Activated B cell treated with CpG ODN at 0.5 μM for 24 hours (primary cell): ENCODE measurements at regions not wholly inside any gene's neighbourhood (a gene's known extent, or its start where the extent isn't known, plus 50 kb on each side); places are given as distances from the start of the nearest gene placed in this dataset.

Source experiments
- ATAC-seq: fragments of 200-7000 bp; cut with Tn5 transposase; one replicate; pipeline ENCODE4 v1.10.0; 2021; ENCODE audit warnings: low read depth, mild to moderate bottlenecking, moderate library complexity
- CTCF ChIA-PET: fragments of 350-600 bp; sonication (Branson Sonifier 250); formaldehyde crosslinking; loops from one replicate; lab custom pipeline; 2021; ENCODE audit warnings: antibody characterized with exemption; lab: Charles Lee
- POLR2A ChIA-PET: fragments of 350-600 bp; sonication (Branson Sonifier 250); formaldehyde crosslinking; loops from one replicate; lab custom pipeline; 2021; ENCODE audit warnings: antibody characterized with exemption; lab: Charles Lee
- DNase-seq: peaks from one replicate; pipeline ENCODE4 v3.0.0; 2022
- H3K27ac Mint-ChIP-seq: one replicate; pipeline ENCODE4 v1.8.0; 2020; ENCODE audit warnings: mixed read lengths
- H3K27me3 Mint-ChIP-seq: one replicate; pipeline ENCODE4 v1.8.0; 2021; ENCODE audit warnings: mixed read lengths
- H3K36me3 Mint-ChIP-seq: one replicate; pipeline ENCODE4 v1.8.0; 2021; ENCODE audit warnings: low read depth, mixed read lengths
- H3K4me1 Mint-ChIP-seq: one replicate; pipeline ENCODE4 v1.8.0; 2021; ENCODE audit warnings: mixed read lengths
- H3K4me3 Mint-ChIP-seq: one replicate; pipeline ENCODE4 v1.8.0; 2020; ENCODE audit warnings: mild to moderate bottlenecking, mixed read lengths
- H3K9me3 Mint-ChIP-seq: one replicate; pipeline ENCODE4 v1.8.0; 2020; ENCODE audit warnings: mixed read lengths
- intact Hi-C: fragments of 100-400 bp; cut with micrococcal nuclease; formaldehyde crosslinking; loops from one replicate; pipeline ENCODE4 v1.15.1; 2024
- TF ChIP-seq, protein P1 (sequence below): fragments of 200-600 bp; IDR thresholded peaks from one replicate; pipeline ENCODE4 v1.8.0; 2022; ENCODE audit warnings: antibody characterized with exemption, mild to moderate bottlenecking

DNA sequence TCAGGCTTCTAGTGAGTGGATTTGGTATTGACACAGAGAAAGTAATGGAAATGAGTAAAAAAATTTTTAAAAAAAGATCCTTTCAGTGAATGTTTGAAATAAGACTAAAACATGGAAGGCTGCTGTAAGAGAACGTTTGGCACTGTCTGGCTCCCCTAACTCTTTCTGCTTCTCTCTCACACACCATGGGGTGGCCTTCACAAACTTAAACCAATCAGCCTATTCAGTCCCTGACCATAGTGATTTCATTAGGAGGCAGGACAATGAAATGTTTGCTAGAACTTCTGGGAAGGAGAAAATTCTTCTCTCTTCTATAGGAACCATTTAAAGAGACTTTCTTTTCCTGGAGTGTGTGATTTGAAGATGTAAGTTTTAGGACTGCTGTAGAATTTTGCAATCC is 84.2 kb upstream of the GRIN2B start:
- Mint-ChIP-seq H3K4me1 (peaks cover 4% of the 10 kb centered on the region), H3K4me3 (no peak overlapping the region), H3K27ac (no peak overlapping the region), H3K9me3 (no peaks in the 10 kb centered on the region), H3K27me3 (peaks cover 2% of the 10 kb centered on the region), H3K36me3 (no peaks in the 10 kb centered on the region)
- POLR2A ChIA-PET, result no interaction called here
- intact Hi-C loops, result no loop called here
- no peak for DNase-seq
- CTCF ChIA-PET, result no interaction called here
- TF ChIP-seq, protein P1, sequence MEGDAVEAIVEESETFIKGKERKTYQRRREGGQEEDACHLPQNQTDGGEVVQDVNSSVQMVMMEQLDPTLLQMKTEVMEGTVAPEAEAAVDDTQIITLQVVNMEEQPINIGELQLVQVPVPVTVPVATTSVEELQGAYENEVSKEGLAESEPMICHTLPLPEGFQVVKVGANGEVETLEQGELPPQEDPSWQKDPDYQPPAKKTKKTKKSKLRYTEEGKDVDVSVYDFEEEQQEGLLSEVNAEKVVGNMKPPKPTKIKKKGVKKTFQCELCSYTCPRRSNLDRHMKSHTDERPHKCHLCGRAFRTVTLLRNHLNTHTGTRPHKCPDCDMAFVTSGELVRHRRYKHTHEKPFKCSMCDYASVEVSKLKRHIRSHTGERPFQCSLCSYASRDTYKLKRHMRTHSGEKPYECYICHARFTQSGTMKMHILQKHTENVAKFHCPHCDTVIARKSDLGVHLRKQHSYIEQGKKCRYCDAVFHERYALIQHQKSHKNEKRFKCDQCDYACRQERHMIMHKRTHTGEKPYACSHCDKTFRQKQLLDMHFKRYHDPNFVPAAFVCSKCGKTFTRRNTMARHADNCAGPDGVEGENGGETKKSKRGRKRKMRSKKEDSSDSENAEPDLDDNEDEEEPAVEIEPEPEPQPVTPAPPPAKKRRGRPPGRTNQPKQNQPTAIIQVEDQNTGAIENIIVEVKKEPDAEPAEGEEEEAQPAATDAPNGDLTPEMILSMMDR, result no peak
- no peak for ATAC-seq

DNA sequence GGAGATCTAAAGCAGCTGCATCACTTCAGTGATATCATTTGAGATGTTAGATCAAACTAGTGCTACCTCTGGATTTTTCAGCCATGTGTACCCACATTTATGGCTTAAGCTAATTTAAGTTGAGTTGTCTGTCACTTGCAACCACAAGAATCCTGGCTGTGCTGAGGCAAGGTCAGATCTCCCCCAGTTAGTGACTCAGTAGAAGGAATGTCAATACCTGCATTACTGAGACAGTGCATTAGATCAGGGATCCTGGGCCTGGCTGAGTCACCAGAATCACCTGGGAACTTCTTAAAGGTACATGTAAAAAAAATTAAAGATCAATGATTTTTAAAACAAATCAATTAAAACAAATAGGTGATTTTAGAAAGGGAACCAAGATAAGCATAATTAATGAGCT is 84.6 kb upstream of the GRIN2B start:
- POLR2A ChIA-PET, result no interaction called here
- intact Hi-C loops, result no loop called here

DNA sequence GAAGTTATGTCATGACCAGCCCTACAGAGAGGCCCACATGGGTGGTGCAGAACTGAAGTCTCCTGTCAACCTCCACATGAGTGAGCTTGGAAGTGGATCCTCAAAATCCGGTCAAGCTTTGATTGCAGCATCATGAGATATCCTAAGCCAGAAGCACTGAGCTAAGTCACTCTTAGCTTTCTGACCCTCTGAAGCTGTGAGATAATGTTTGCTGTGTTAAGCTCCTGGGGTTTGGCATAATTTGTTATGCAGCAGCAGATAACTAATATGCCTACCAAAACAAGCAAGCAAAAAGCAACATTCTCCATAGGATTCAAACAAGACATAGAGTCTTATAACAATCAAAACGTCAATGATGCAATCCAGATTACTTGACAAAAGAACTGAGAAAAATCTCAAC is 87.6 kb upstream of the GRIN2B start:
- Mint-ChIP-seq H3K36me3 (no peaks in the 10 kb centered on the region), H3K27me3 (peaks cover 7% of the 10 kb centered on the region), H3K4me1 (peaks cover 4% of the 10 kb centered on the region), H3K27ac (no peak overlapping the region), H3K4me3 (no peak overlapping the region), H3K9me3 (no peaks in the 10 kb centered on the region)
- CTCF ChIA-PET, result no interaction called here
- POLR2A ChIA-PET, result no interaction called here
- DNase-seq (no peak), ATAC-seq (no peak)
- intact Hi-C loops, result no loop called here
- TF ChIP-seq, protein P1, result no peak

More for the DNA sequence above, 84.6 kb upstream of the GRIN2B start:
- Mint-ChIP-seq H3K27me3 (peaks cover 2% of the 10 kb centered on the region), H3K9me3 (no peaks in the 10 kb centered on the region), H3K4me1 (peaks cover 4% of the 10 kb centered on the region), H3K27ac (no peak overlapping the region), H3K4me3 (no peak overlapping the region), H3K36me3 (no peaks in the 10 kb centered on the region)
- ATAC-seq, result no peak
- TF ChIP-seq, protein P1, result no peak
- DNase-seq, result no peak
- CTCF ChIA-PET, result no interaction called here

DNA sequence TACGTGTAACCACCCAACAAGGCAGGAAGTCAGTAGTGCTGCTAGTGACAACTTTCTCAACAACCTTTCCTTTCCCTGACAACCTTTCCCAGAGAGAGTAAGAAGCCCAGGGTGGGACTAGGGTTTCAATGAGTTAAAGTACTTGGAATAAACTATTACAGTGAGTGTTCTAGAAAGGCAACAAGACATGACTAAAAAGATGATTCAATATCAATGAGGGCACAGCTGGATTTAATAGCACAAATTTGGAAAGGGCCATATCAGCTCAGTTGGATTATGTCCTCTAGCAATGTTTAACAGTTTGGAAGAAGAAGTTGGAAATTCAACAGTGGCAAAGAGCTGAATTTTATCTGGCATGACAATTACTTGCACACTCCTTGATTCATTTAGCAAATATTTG is 90.4 kb upstream of the GRIN2B start:
- ATAC-seq (no peak), DNase-seq (no peak)
- no peak overlapping the region for H3K27ac Mint-ChIP-seq
- no peaks in the 10 kb centered on the region for H3K36me3 Mint-ChIP-seq
- ChIA-PET POLR2A (no interaction called here), CTCF (no interaction called here)
- no peaks in the 10 kb centered on the region for H3K4me1 Mint-ChIP-seq
- TF ChIP-seq, protein P1, result no peak
- peaks cover 7% of the 10 kb centered on the region for H3K27me3 Mint-ChIP-seq
- H3K4me3 Mint-ChIP-seq, result no peak overlapping the region
- intact Hi-C loops, result no loop called here
- H3K9me3 Mint-ChIP-seq, result peaks cover 7% of the 10 kb centered on the region

DNA sequence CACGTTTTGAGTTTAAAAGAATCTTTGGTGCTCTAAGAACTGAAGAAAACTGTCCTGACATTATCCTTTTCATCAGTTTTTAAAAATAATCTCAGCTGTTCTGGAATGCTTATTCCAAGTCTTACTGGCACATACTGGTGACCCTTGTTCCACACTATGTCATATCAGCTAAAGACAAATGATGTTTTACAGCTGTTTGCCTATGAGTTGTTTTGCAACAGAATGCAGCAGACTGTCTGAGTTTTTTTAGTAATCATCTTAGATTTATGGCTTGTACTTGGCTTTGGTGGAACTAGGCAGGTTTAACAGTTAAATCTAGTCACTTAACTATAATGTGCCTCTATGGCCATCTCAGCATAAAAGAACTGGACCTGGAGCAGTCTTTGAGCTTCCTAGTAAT is 91.6 kb upstream of the GRIN2B start:
- Mint-ChIP-seq H3K36me3 (no peaks in the 10 kb centered on the region), H3K27ac (no peak overlapping the region), H3K9me3 (peaks cover 10% of the 10 kb centered on the region), H3K27me3 (peaks cover 6% of the 10 kb centered on the region), H3K4me3 (no peak overlapping the region), H3K4me1 (no peaks in the 10 kb centered on the region)
- ChIA-PET POLR2A (no interaction called here), CTCF (no interaction called here)
- intact Hi-C loops, result no loop called here
- DNase-seq (no peak), ATAC-seq (no peak)
- TF ChIP-seq, protein P1, result no peak
